Heart right ventricle (tissue), 16 donors: ENCODE measurements at regions not wholly inside any gene's neighbourhood (a gene's known extent, or its start where the extent isn't known, plus 50 kb on each side); places are given as distances from the start of the nearest gene placed in this dataset.

Experiments
- ATAC-seq, 8 donors: fragments of 200-7000 bp; cut with Tn5 transposase; one replicate each; pipeline ENCODE4 v1.9.1; 2020; ENCODE audit warnings: mild to moderate bottlenecking in 8 of 8, moderate library complexity in 8 of 8, moderate number of reproducible peaks in 1 of 8
- DNase-seq, 2 donors: peaks; one replicate each; pipeline ENCODE4 v3.0.0-alpha.2; 2020
- H3K27ac ChIP-seq, 10 donors: fragments of 200-600 bp; sonication (generic) in 2 of 10; one replicate each; pipeline versions ENCODE4 v1.5.0 to v1.8.0; 2020 to 2022; ENCODE audit warnings: mild to moderate bottlenecking in 3 of 10
- H3K27me3 ChIP-seq, 7 donors: fragments of 200-600 bp; one replicate each; pipeline ENCODE4 v1.8.0; 2021 to 2022; ENCODE audit warnings: mild to moderate bottlenecking in 2 of 7
- H3K36me3 ChIP-seq, 9 donors: fragments of 200-600 bp; sonication (generic) in 1 of 9; one replicate each; pipeline versions ENCODE4 v1.5.0 to v1.8.0; 2020 to 2022; ENCODE audit warnings: mild to moderate bottlenecking in 2 of 9
- H3K4me1 ChIP-seq, 9 donors: fragments of 200-600 bp; sonication (generic) in 1 of 9; one replicate each; pipeline versions ENCODE4 v1.5.0 to v1.8.0; 2020 to 2022; ENCODE audit warnings: mild to moderate bottlenecking in 4 of 9
- H3K4me3 ChIP-seq, 10 donors: fragments of 200-600 bp; sonication (generic) in 2 of 10; one replicate each; pipeline versions ENCODE4 v1.5.0 to v1.8.0; 2020 to 2022; ENCODE audit warnings: mild to moderate bottlenecking in 7 of 10, moderate library complexity in 2 of 10
- H3K9me3 ChIP-seq, 11 donors: fragments of 200-600 bp in 10 of 11; sonication (generic) in 2 of 11; one replicate each; pipeline versions ENCODE4 v1.5.0 to v1.8.0; 2013 to 2022; ENCODE audit warnings: mild to moderate bottlenecking in 2 of 11, control low read depth in 1 of 11, moderate library complexity in 1 of 11
- CTCF ChIP-seq, 9 donors: fragments of 200-600 bp; sonication (generic) in 2 of 9; IDR thresholded peaks; one replicate each; pipeline versions ENCODE4 v1.5.0 to v1.8.0; 2021 to 2022; ENCODE audit warnings: antibody characterized with exemption in 9 of 9, mild to moderate bottlenecking in 5 of 9, moderate library complexity in 1 of 9
- WGBS, 2 donors: extraction: QIAGEN DNeasy Blood & Tissue Kit; methylation state at CpG; one replicate each; pipeline ENCODE4 v1.1.7; 2013; ENCODE audit warnings: inconsistent platforms in 1 of 2; 5-methylcytosine and 5-hydroxymethylcytosine counted together
- intact Hi-C, 10 donors: fragments of 100-400 bp; cut with DNase I; formaldehyde crosslinking; loops; one replicate each; pipeline versions ENCODE4 v1.11.1 to v1.14.2; 2022
- donor health status: Arrhythmogenic right ventricular cardiomyopathy.
- donor health status: ischemic (EF 13 %, LVEDD 7.1; RV severe dilation, severe dysfunction).
- donor health status: healthy with polysubstance abuse.
- donor health status: DM: no; HTN: yes; CAD: no.
- donor health status: DM: no; HTN: no; CAD: no.
- donor health status: ischemic (EF 25% LVEDD 6.9; RV normal size, moderate dysfunction).
- donor health status: ischemic (EF 25% LVEDD 5.7; RV mildly dilated, moderate dysfunction).
- donor health status: healthy.
- donor health status: DM: yes; HTN: yes; CAD: no.
- donor health status: Ischemic cardiomyopathy.
- donor health status: ischemic (EF 35%, LVEDD 5.7; RV mildly dilated, moderate dysfunction).
- donor health status: nonischemic (EF 11% LVEDD 7.7; RV severe dilation, severe dysfunction).
- donor health status: DM: yes; HTN: yes; CAD: no.
- donor health status: PGD.
- donor health status: ischemic (EF 29% LVEDD 5.4; RV normal size, mild dysfunction).
- donor health status: nonischemic (EF 23%, LVEDD 6.1; RV moderate dilation, normal function).

- Histone ChIP-seq H3K36me3 (no peaks in the 10 kb centered on the region), H3K4me1 (no peaks in the 10 kb centered on the region), H3K9me3 (peaks cover 0 to 24% (median 6%) of the 10 kb centered on the region in 11 donors), H3K27ac (no peak overlapping the region), H3K4me3 (no peak overlapping the region), H3K27me3 (no peaks in the 10 kb centered on the region)
- ATAC-seq (no peak), DNase-seq (no peak)
- no peak for TF ChIP-seq CTCF (IDR thresholded peaks at IDR 0.05)
- intact Hi-C loops: no loop called here
Measured at GRCh38 chr12:125577334-125577733, 512.1 kb downstream of the AACS start.

- H3K36me3 ChIP-seq: no peaks in the 10 kb centered on the region
- ATAC-seq: no peak
Measured at GRCh38 chr12:125579916-125580315, 514.7 kb downstream of the AACS start.

GRCh38 chr12:125583071-125583470 is 517.8 kb downstream of the AACS start:
- no peak for TF ChIP-seq CTCF (IDR thresholded peaks at IDR 0.05)
- intact Hi-C loops: no loop called here
- WGBS, 2 donors: 75 to 80% methylated on average over 3 of the region's 3 CpGs

More at GRCh38 chr12:125579916-125580315, 514.7 kb downstream of the AACS start:
- intact Hi-C loops: no loop called here
- H3K4me3 ChIP-seq: no peak overlapping the region
- H3K27ac ChIP-seq: no peak overlapping the region
- H3K9me3 ChIP-seq: peaks cover 0 to 24% (median 6%) of the 10 kb centered on the region in 11 donors
- TF ChIP-seq CTCF (IDR thresholded peaks at IDR 0.05): no peak
- H3K27me3 ChIP-seq: no peaks in the 10 kb centered on the region
- no peaks in the 10 kb centered on the region for H3K4me1 ChIP-seq
- DNase-seq: no peak

GRCh38 chr12:125586441-125586840 is 521.2 kb downstream of the AACS start:
- ATAC-seq: no peak
- 84 to 87% methylated on average over 6 of the region's 6 CpGs for WGBS, 2 donors
- H3K4me3 ChIP-seq: no peak overlapping the region
- H3K27ac ChIP-seq: no peak overlapping the region
- TF ChIP-seq CTCF (IDR thresholded peaks at IDR 0.05): no peak
- H3K9me3 ChIP-seq: no peaks in the 10 kb centered on the region
- no peak for DNase-seq
- intact Hi-C loops: no loop called here
- no peaks in the 10 kb centered on the region for H3K36me3 ChIP-seq
- no peaks in the 10 kb centered on the region for H3K27me3 ChIP-seq
- H3K4me1 ChIP-seq: no peaks in the 10 kb centered on the region

More at GRCh38 chr12:125583071-125583470, 517.8 kb downstream of the AACS start:
- ATAC-seq (no peak), DNase-seq (no peak)
- Histone ChIP-seq H3K27ac (no peak overlapping the region), H3K4me3 (no peak overlapping the region), H3K9me3 (peaks cover 0 to 20% (median 6%) of the 10 kb centered on the region in 11 donors), H3K36me3 (no peaks in the 10 kb centered on the region), H3K4me1 (no peaks in the 10 kb centered on the region), H3K27me3 (no peaks in the 10 kb centered on the region)

- DNase-seq: no peak
- Histone ChIP-seq H3K36me3 (no peaks in the 10 kb centered on the region), H3K4me1 (no peaks in the 10 kb centered on the region), H3K27me3 (no peaks in the 10 kb centered on the region), H3K4me3 (no peak overlapping the region), H3K27ac (no peak overlapping the region), H3K9me3 (peaks cover 0 to 17% (median 7%) of the 10 kb centered on the region in 11 donors)
- WGBS, 2 donors: 34 to 83% methylated on average over 1 of the region's 1 CpG
- intact Hi-C loops: no loop called here
- TF ChIP-seq CTCF (IDR thresholded peaks at IDR 0.05): no peak
- no peak for ATAC-seq
Measured at GRCh38 chr12:125593269-125593668, 528.0 kb downstream of the AACS start.
